H9 (cell line): ENCODE measurements at regions not wholly inside any gene's neighbourhood (a gene's known extent, or its start where the extent isn't known, plus 50 kb on each side); places are given as distances from the start of the nearest gene placed in this dataset.

ENCODE experiments used
- DNase-seq: peaks from one replicate; pipeline ENCODE4 v3.0.0-alpha.2; 2017
- H2AFZ ChIP-seq: one replicate; pipeline ENCODE4 v1.6.1; 2013; ENCODE audit warnings: mild to moderate bottlenecking, low read length, control low read depth, moderate library complexity
- H2AK5ac ChIP-seq: 2 replicates; pipeline ENCODE4 v1.6.1; 2013; ENCODE audit warnings: low read length, control low read depth, mixed read lengths; ENCODE audit not compliant: insufficient read length
- H2BK120ac ChIP-seq: one replicate; pipeline ENCODE4 v1.6.1; 2013; ENCODE audit warnings: low read depth, mild to moderate bottlenecking, low read length, control low read depth, inconsistent platforms; ENCODE audit not compliant: poor library complexity, severe bottlenecking
- H2BK12ac ChIP-seq: 2 replicates; pipeline ENCODE4 v1.6.1; 2013; ENCODE audit warnings: low read length, control low read depth, mixed read lengths, low read depth; ENCODE audit not compliant: insufficient read length
- H2BK15ac ChIP-seq: 2 replicates; pipeline ENCODE4 v1.6.1; 2013; ENCODE audit warnings: low read depth, low read length, control low read depth
- H2BK20ac ChIP-seq: one replicate; pipeline ENCODE4 v1.6.1; 2013; ENCODE audit warnings: low read depth, mild to moderate bottlenecking, low read length, control low read depth, inconsistent platforms; ENCODE audit not compliant: poor library complexity, severe bottlenecking
- H2BK5ac ChIP-seq: 2 replicates; pipeline ENCODE4 v1.6.1; 2013; ENCODE audit warnings: low read length, control low read depth, mixed read lengths; ENCODE audit not compliant: insufficient read length
- H3K14ac ChIP-seq: 2 replicates; pipeline ENCODE4 v1.6.1; 2013; ENCODE audit warnings: low read length, control low read depth; ENCODE audit not compliant: insufficient read depth
- H3K18ac ChIP-seq: 2 replicates; pipeline ENCODE4 v1.6.1; 2013; ENCODE audit warnings: low read depth, mild to moderate bottlenecking, mixed read lengths, low read length, control low read depth; ENCODE audit not compliant: insufficient read length
- H3K23ac ChIP-seq: 2 replicates; pipeline ENCODE4 v1.6.1; 2013; ENCODE audit warnings: low read length, control low read depth, mixed read lengths, low read depth; ENCODE audit not compliant: insufficient read length
- H3K23me2 ChIP-seq: 2 replicates; pipeline ENCODE4 v1.6.1; 2013; ENCODE audit warnings: low read depth, mild to moderate bottlenecking, mixed read lengths, low read length, control low read depth; ENCODE audit not compliant: insufficient read length, poor library complexity, severe bottlenecking
- H3K27ac ChIP-seq: 2 replicates; pipeline ENCODE4 v1.5.1; 2013; ENCODE audit warnings: low read length, control low read depth, mixed read lengths, low read depth; ENCODE audit not compliant: insufficient read length
- H3K27me3 ChIP-seq: 2 replicates; pipeline ENCODE4 v1.6.1; 2013; ENCODE audit warnings: low read length, control low read depth, inconsistent platforms; ENCODE audit not compliant: insufficient read depth
- H3K4ac ChIP-seq: 2 replicates; pipeline ENCODE4 v1.6.1; 2013; ENCODE audit warnings: low read depth, mild to moderate bottlenecking, control low read depth, inconsistent platforms, low read length, moderate library complexity
- H3K4me1 ChIP-seq: 2 replicates; pipeline ENCODE4 v1.6.1; 2013; ENCODE audit warnings: low read length, control low read depth, inconsistent platforms; ENCODE audit not compliant: insufficient read depth
- H3K4me2 ChIP-seq: 2 replicates; pipeline ENCODE4 v1.6.1; 2013; ENCODE audit warnings: low read length, control low read depth, mixed read lengths; ENCODE audit not compliant: insufficient read length, insufficient read depth
- H3K56ac ChIP-seq: 2 replicates; pipeline ENCODE4 v1.6.1; 2013; ENCODE audit warnings: low read depth, mild to moderate bottlenecking, mixed read lengths, low read length, control low read depth; ENCODE audit not compliant: insufficient read length
- H3K79me1 ChIP-seq: 2 replicates; pipeline ENCODE4 v1.6.1; 2013; ENCODE audit warnings: low read depth, mild to moderate bottlenecking, moderate library complexity, low read length, control low read depth, inconsistent platforms; ENCODE audit not compliant: insufficient read depth, poor library complexity, severe bottlenecking
- H3K79me2 ChIP-seq: 2 replicates; pipeline ENCODE4 v1.6.1; 2013; ENCODE audit warnings: low read length, control low read depth, inconsistent platforms; ENCODE audit not compliant: insufficient read depth
- H3K9ac ChIP-seq: 2 replicates; pipeline ENCODE4 v1.6.1; 2013; ENCODE audit warnings: low read length, control low read depth, mixed read lengths; ENCODE audit not compliant: insufficient read length; ENCODE audit errors: extremely low read depth
- H3K9me3 ChIP-seq: one replicate; pipeline ENCODE4 v1.6.1; 2013; ENCODE audit warnings: low read depth, low read length, inconsistent platforms; ENCODE audit not compliant: control insufficient read depth
- H3T11ph ChIP-seq: one replicate; pipeline ENCODE4 v1.6.1; 2013; ENCODE audit warnings: mild to moderate bottlenecking, low read length, control low read depth, inconsistent platforms
- H4K20me1 ChIP-seq: one replicate; pipeline ENCODE4 v1.6.1; 2013; ENCODE audit not compliant: control insufficient read depth, insufficient read length, insufficient read depth
- H4K5ac ChIP-seq: 2 replicates; pipeline ENCODE4 v1.6.1; 2013; ENCODE audit warnings: low read depth, mild to moderate bottlenecking, mixed read lengths, low read length, control low read depth; ENCODE audit not compliant: insufficient read length
- H4K8ac ChIP-seq: replicated peaks from 2 replicates; pipeline ENCODE4 v1.6.1; 2013; ENCODE audit warnings: low read length, control low read depth, mixed read lengths, low read depth; ENCODE audit not compliant: insufficient read length
- H4K91ac ChIP-seq: 2 replicates; pipeline ENCODE4 v1.6.1; 2013; ENCODE audit warnings: low read depth, mild to moderate bottlenecking, moderate library complexity, mixed read lengths, low read length, control low read depth; ENCODE audit not compliant: insufficient read length
- H3K27ac Mint-ChIP-seq, 3 experiments: 2 replicates in 2 of 3; 3 replicates in 1 of 3; pipeline ENCODE4 v1.8.0; 2020 to 2021; ENCODE audit warnings: mixed read lengths in 3 of 3, mild to moderate bottlenecking in 1 of 3, moderate library complexity in 1 of 3
- H3K27me3 Mint-ChIP-seq: 2 replicates; pipeline ENCODE4 v1.8.0; 2021; ENCODE audit warnings: low read depth, mild to moderate bottlenecking, moderate library complexity, mixed read lengths
- H3K36me3 Mint-ChIP-seq, 3 experiments: 2 replicates in 2 of 3; 3 replicates in 1 of 3; pipeline ENCODE4 v1.8.0; 2020 to 2021; ENCODE audit warnings: low read depth in 3 of 3, mixed read lengths in 3 of 3; ENCODE audit not compliant: insufficient read depth in 1 of 3
- H3K4me1 Mint-ChIP-seq, 2 experiments: 2 replicates each; pipeline ENCODE4 v1.8.0; 2020; ENCODE audit warnings: mixed read lengths in 2 of 2
- H3K4me3 Mint-ChIP-seq, 2 experiments: 2 replicates in 1 of 2; 3 replicates in 1 of 2; pipeline ENCODE4 v1.8.0; 2020 to 2021; ENCODE audit warnings: mild to moderate bottlenecking in 2 of 2, mixed read lengths in 2 of 2, moderate library complexity in 1 of 2
- H3K9me3 Mint-ChIP-seq, 2 experiments: 2 replicates in 1 of 2; 3 replicates in 1 of 2; pipeline ENCODE4 v1.8.0; 2020; ENCODE audit warnings: mild to moderate bottlenecking in 2 of 2, mixed read lengths in 2 of 2, moderate library complexity in 1 of 2
- CTCF ChIP-seq: fragments of 200-600 bp; sonication (generic); conservative IDR thresholded peaks from 3 replicates; pipeline ENCODE4 v1.8.0; 2021; ENCODE audit warnings: antibody characterized with exemption, mild to moderate bottlenecking
- WGBS: extraction: QIAGEN DNeasy Blood & Tissue Kit; methylation state at CpG from one replicate; pipeline ENCODE4 v1.1.7; 2013; ENCODE audit warnings: missing lambda C conversion rate, low lambda C conversion rate, mixed read lengths; ENCODE audit not compliant: insufficient read length; ENCODE audit errors: extremely low coverage; 5-methylcytosine and 5-hydroxymethylcytosine counted together

- TF ChIP-seq CTCF, result no peak
Observed at GRCh38 chr14:98334186-98334585, 937.8 kb downstream of the BCL11B start.

More at GRCh38 chr14:98334186-98334585, 937.8 kb downstream of the BCL11B start:
- Mint-ChIP-seq H3K27ac (no peak overlapping the region), H3K4me1 (peaks cover 4 to 8% of the 10 kb centered on the region in 2 experiments), H3K27me3 (no peaks in the 10 kb centered on the region), H3K9me3 (peaks cover 11 to 18% of the 10 kb centered on the region in 2 experiments), H3K4me3 (no peak overlapping the region), H3K36me3 (no peaks in the 10 kb centered on the region; a peak in 1 of 7 replicates)
- no peaks in the 10 kb centered on the region for H3K4me1 ChIP-seq
- no peaks in the 10 kb centered on the region for H3K79me1 ChIP-seq
- H3K9ac ChIP-seq, result no peak overlapping the region
- H4K8ac ChIP-seq, result no peak overlapping the region
- no peaks in the 10 kb centered on the region for H3K79me2 ChIP-seq
- no peak overlapping the region for H2BK15ac ChIP-seq
- no peak overlapping the region for H2BK120ac ChIP-seq
- no peak overlapping the region for H2BK20ac ChIP-seq
- H3K14ac ChIP-seq, result no peak overlapping the region
- H3K56ac ChIP-seq, result no peak overlapping the region
- no peak overlapping the region for H4K5ac ChIP-seq
- no peak overlapping the region for H4K91ac ChIP-seq
- H3K18ac ChIP-seq, result no peak overlapping the region
- H3K4me2 ChIP-seq, result no peak overlapping the region
- H2AFZ ChIP-seq, result no peak overlapping the region
- no peak overlapping the region for H3T11ph ChIP-seq
- no peak overlapping the region for H2BK5ac ChIP-seq
- no peaks in the 10 kb centered on the region for H3K27me3 ChIP-seq
- no peak overlapping the region for H3K23ac ChIP-seq
- no peak overlapping the region for H3K27ac ChIP-seq
- H3K9me3 ChIP-seq, result no peaks in the 10 kb centered on the region
- H2BK12ac ChIP-seq, result no peak overlapping the region
- DNase-seq, result no peak
- no peak overlapping the region for H3K4ac ChIP-seq
- H2AK5ac ChIP-seq, result no peak overlapping the region
- no peaks in the 10 kb centered on the region for H3K23me2 ChIP-seq
- WGBS, result no CpG with 5 or more reads among the region's 5 CpGs
- H4K20me1 ChIP-seq, result no peaks in the 10 kb centered on the region
